Activated T-cell treated with anti-CD3 and anti-CD28 coated beads, Interleukin-2, amount 50 U/mL, for 24 hours (primary cell): ENCODE measurements at regions not wholly inside any gene's neighbourhood (a gene's known extent, or its start where the extent isn't known, plus 50 kb on each side); places are given as distances from the start of the nearest gene placed in this dataset.

Experiments
- DNase-seq: peaks from one replicate; pipeline ENCODE4 v3.0.0-alpha.2; 2020
- H3K27ac Mint-ChIP-seq: 2 replicates; pipeline ENCODE4 v1.8.0; 2020; ENCODE audit warnings: mild to moderate bottlenecking, mixed read lengths
- H3K27me3 Mint-ChIP-seq: 2 replicates; pipeline ENCODE4 v1.8.0; 2020; ENCODE audit warnings: mixed read lengths
- H3K36me3 Mint-ChIP-seq: 2 replicates; pipeline ENCODE4 v1.8.0; 2020; ENCODE audit warnings: low read depth, mixed read lengths
- H3K4me1 Mint-ChIP-seq: 2 replicates; pipeline ENCODE4 v1.8.0; 2020; ENCODE audit warnings: low read depth, mixed read lengths
- H3K4me3 Mint-ChIP-seq: 2 replicates; pipeline ENCODE4 v1.8.0; 2020; ENCODE audit warnings: mild to moderate bottlenecking, moderate library complexity, mixed read lengths
- H3K9me3 Mint-ChIP-seq: 2 replicates; pipeline ENCODE4 v1.8.0; 2020; ENCODE audit warnings: mixed read lengths

DNA sequence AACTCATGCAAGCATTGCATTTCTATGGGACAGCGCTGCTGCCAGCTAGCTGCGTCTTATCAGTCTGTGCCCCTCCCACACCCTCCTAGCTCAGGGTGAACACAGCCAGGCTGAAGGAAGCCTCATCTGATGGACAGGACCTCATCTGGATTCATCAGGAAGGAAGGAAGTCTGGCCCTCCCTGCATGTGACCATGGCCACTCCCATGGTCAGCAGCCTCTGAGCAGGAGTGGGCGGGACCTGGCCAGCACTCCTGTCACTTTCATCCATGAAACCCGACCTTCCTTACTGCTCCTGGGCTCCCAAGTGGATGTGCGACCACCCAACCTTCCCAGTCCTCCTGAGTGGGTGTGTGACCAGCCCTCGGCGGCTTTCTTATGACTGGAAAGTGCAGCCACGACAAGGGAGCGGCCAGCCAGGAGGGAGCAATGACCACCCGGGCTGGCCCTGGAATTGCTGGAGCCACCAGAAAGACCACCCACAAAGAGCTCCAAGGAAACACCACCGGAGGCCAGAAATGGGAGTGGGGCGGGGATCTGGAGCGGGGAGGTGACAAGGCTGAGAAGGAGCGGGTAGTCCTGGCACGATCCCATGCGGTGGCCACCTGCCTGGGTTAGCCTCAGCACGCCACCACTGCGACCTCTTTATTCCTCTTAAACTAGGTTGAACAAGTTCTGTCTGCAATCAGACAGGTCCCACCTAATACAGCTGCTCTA lies 241.2 kb downstream of the TTLL2 start:
- peaks cover 7% of the 10 kb centered on the region for H3K27me3 Mint-ChIP-seq
- no peak overlapping the region for H3K4me3 Mint-ChIP-seq
- no peaks in the 10 kb centered on the region for H3K36me3 Mint-ChIP-seq
- no peak for DNase-seq
- no peaks in the 10 kb centered on the region for H3K4me1 Mint-ChIP-seq
- no peaks in the 10 kb centered on the region for H3K9me3 Mint-ChIP-seq
- no peak overlapping the region for H3K27ac Mint-ChIP-seq

DNA sequence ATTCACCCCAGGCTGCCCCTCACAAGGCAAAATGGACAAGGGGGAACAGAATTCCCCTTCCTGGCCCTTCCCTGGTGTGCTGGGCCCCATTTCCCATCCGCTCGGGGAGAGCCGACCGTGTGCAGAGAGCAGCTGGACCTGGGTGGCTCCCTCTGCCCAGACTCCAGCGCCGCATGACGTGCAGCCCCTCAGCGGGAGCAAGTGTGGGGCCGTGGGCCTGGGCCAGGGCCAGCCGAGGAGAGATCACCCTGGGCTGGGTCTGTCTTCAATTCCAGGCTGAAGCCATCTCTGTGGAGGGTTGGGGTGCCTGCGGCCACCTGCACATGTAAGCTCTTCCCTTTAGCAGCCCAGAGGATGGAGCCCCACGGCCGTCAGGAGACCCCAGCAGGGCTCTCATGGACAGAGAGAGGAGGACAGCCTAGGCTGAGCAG lies 241.8 kb downstream of the TTLL2 start:
- no peak overlapping the region for H3K27ac Mint-ChIP-seq
- H3K4me3 Mint-ChIP-seq = no peak overlapping the region
- DNase-seq = no peak
- no peaks in the 10 kb centered on the region for H3K9me3 Mint-ChIP-seq
- no peaks in the 10 kb centered on the region for H3K36me3 Mint-ChIP-seq
- H3K4me1 Mint-ChIP-seq = no peaks in the 10 kb centered on the region
- peaks cover 7% of the 10 kb centered on the region for H3K27me3 Mint-ChIP-seq

DNA sequence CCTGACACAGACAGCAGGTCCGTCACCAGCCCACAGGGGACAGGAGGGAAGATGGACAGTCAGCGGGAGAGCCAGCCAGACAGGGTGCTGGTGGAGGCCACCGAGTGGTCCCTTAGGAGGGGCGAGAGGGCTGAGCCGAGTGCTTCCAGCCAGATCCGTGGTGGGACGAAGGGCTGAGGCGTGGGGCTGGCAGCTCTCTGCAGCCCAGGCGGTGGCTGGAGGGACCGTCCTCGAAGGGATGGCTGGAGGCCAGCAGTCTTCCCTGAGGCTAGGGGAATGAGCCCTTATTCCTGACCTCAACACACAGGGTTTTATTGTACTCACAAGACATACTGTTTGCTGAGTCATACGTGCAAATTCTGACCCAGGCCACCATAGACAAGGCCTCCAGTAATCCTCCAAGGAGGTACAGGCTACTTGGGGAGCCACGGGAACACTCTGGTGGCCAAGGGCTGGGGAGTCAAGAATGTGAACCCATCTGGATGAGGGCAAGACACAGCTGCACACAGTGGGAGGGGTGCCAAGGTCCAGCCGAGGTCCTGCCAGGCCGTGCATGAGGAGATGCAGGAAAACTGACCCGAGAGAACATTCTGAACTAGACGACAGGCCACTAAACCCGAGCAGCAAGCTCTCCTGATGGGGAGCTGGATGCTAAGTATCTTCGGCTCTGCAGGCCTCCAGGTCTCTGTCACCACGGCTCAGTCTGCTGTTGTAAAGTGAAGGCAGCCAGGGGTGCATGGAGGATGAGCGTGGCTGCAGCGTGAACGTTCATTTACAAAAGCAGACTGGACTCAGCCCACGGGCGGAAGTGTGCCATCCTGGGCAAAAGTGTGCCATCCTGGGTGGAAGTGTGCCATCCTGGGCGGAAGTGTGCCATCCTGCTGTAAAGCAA lies 242.5 kb downstream of the TTLL2 start:
- H3K36me3 Mint-ChIP-seq = no peaks in the 10 kb centered on the region
- H3K27ac Mint-ChIP-seq = no peak overlapping the region
- no peak for DNase-seq
- no peak overlapping the region for H3K4me3 Mint-ChIP-seq
- H3K9me3 Mint-ChIP-seq = no peaks in the 10 kb centered on the region
- H3K4me1 Mint-ChIP-seq = no peaks in the 10 kb centered on the region
- H3K27me3 Mint-ChIP-seq = peaks cover 7% of the 10 kb centered on the region

DNA sequence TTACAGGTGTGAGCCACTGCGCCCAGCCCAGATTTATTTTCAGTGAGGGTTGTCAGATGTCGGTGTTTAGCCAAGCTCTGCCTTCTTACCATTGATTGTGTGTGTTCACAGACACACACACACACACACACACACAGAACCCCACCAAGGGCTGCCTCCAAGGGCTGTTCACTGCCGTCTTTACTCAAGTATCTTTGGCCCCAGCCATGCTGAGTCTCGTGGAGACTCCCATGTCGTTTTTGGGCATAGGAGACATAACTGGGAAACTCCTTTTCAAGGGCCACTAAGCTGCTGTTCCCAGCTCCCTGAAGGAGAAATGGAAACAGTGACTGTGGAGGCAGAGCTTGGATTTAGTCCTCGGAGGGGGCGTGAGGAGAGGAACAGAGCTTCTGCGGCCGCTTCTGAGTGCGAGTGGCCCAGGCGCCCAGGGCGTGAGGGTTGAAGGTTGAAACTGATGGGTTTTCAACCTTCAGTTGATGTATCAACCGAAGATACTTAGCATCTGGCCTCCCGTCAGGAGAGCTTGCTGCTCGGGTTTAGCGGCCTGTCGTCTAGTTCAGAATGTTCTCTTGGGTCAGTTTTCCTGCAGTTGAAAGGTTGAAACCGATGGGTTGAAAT lies 243.6 kb downstream of the TTLL2 start:
- no peaks in the 10 kb centered on the region for H3K4me1 Mint-ChIP-seq
- H3K27ac Mint-ChIP-seq = no peak overlapping the region
- H3K4me3 Mint-ChIP-seq = no peak overlapping the region
- peaks cover 10% of the 10 kb centered on the region for H3K27me3 Mint-ChIP-seq
- no peak for DNase-seq
- H3K36me3 Mint-ChIP-seq = no peaks in the 10 kb centered on the region
- H3K9me3 Mint-ChIP-seq = no peaks in the 10 kb centered on the region

DNA sequence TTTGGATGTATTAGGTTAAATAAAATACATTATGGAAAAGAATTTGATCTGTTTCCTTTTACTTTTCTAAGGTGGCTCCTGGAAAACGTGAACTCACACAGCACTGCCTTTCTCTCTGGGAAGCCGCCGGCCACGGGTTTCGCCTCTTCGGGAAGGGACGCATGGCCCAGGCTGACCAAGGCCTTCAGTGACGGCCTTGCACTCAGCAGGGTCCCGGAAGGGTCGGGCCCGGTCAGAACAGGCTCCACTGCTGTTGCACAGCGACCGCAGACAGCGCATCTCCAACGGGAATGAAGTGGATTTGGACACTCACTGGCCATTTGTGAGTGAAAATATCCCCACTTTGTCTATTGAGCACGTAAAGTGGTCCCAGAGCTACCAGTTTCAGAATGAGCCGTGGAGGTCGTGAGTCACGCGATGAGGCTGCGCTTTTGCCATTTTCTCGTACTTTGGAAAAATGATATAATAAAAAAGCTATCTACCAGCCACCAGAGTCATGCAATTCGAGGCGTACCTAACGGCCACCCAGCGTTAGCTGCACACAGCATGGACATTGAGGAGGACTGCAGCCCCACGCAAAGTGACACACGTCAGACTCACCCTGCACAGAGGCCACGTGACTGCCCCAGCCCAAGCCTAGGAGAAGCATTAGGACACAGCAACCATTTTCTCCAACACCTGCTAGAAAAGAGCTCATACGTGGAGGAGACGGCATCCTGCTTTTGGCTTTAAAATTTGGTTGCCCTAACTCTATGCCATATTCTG lies 244.3 kb downstream of the TTLL2 start:
- H3K4me1 Mint-ChIP-seq = no peaks in the 10 kb centered on the region
- no peaks in the 10 kb centered on the region for H3K9me3 Mint-ChIP-seq
- no peak overlapping the region for H3K4me3 Mint-ChIP-seq
- no peaks in the 10 kb centered on the region for H3K36me3 Mint-ChIP-seq
- no peak for DNase-seq
- peaks cover 10% of the 10 kb centered on the region for H3K27me3 Mint-ChIP-seq
- no peak overlapping the region for H3K27ac Mint-ChIP-seq

DNA sequence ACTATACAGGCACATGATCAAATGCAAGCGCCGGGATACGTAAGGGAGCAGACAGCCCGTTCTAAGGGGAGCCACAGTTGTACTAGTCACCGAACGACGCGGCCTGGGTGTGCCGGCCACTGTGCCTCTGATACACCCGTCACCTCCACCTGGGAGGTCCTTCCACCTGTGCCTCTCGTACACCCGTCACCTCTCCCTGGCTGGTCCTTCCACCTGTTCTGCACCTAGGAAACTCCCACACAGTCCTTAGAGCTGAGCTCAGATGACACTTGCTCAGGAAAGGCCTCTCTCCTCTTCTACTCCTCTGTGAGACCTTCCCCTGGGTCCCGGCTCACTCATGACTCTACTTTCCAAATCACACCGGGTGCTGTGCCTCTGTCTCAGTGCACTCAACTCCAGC lies 245.0 kb downstream of the TTLL2 start:
- Mint-ChIP-seq H3K4me1 (no peaks in the 10 kb centered on the region), H3K36me3 (no peaks in the 10 kb centered on the region), H3K27ac (no peak overlapping the region), H3K4me3 (no peak overlapping the region), H3K27me3 (peaks cover 10% of the 10 kb centered on the region), H3K9me3 (no peaks in the 10 kb centered on the region)
- DNase-seq = no peak

DNA sequence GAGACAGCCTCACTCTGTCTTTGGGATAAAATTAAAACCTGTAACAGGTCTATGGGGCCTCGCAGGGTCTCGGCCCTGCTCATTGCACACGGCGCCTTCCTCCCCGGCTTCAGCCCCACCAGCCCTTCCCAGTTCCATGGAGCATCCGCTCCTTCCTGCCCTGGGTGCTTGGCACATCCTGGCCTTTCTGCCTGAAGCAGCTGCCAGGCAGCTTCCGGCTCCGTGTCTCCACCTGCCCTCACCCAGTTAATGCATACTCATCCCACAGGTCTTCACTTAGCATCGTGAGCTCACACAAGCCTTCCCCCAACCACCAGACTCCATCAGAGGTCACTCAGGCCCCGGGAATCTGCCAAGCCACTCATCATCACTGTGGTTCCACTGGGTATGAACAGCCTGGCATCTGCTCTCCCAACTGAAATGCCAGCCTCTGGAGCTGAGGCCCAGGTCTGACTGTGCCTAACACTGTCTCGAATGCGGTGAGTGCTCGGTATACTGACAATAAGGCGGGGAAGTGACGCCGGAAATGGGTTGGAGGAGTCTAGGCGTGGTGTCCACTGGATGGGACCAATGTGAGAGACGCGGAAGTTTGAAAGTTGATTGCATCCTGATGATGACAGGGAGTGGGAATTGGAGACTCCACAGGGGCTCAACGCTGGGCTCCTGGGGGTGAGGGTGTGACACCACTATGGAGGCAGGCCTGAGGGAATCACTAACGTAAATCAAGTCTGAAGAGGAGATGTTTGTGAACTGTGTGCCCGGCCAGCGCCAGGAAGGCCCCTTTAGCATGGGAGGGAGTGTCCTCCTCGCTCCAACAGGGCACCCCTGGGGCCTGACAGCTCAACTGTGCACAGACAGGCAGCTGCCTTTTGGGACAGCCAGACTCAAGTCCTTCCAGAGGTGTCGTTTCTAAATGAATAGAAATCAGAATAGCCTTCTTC lies 245.8 kb downstream of the TTLL2 start:
- H3K9me3 Mint-ChIP-seq = no peaks in the 10 kb centered on the region
- H3K36me3 Mint-ChIP-seq = no peaks in the 10 kb centered on the region
- peaks cover 10% of the 10 kb centered on the region for H3K27me3 Mint-ChIP-seq
- no peak overlapping the region for H3K4me3 Mint-ChIP-seq
- DNase-seq = no peak
- no peak overlapping the region for H3K27ac Mint-ChIP-seq
- no peaks in the 10 kb centered on the region for H3K4me1 Mint-ChIP-seq

DNA sequence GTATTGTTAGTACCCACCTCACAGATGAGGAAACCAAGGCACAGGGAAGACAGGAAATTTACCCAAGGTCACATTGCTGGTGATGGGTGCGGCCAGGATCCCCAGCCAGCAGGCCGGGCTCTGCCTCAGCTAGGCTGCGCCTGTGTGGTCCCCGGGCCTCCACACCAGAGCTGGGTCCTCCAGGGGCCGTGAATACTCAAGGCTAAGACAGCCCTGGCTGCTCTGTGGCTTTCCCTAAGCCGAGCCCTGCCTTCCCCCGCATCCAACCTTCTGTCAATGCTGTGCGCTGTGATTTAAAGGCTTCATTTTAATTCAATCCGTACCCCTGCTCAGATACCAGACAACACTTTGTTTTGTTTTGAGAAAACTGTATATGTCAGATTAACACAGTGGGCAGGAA lies 246.7 kb downstream of the TTLL2 start:
- Mint-ChIP-seq H3K36me3 (no peaks in the 10 kb centered on the region), H3K9me3 (no peaks in the 10 kb centered on the region), H3K4me1 (no peaks in the 10 kb centered on the region), H3K27me3 (peaks cover 11% of the 10 kb centered on the region), H3K27ac (no peak overlapping the region), H3K4me3 (no peak overlapping the region)
- DNase-seq = no peak

DNA sequence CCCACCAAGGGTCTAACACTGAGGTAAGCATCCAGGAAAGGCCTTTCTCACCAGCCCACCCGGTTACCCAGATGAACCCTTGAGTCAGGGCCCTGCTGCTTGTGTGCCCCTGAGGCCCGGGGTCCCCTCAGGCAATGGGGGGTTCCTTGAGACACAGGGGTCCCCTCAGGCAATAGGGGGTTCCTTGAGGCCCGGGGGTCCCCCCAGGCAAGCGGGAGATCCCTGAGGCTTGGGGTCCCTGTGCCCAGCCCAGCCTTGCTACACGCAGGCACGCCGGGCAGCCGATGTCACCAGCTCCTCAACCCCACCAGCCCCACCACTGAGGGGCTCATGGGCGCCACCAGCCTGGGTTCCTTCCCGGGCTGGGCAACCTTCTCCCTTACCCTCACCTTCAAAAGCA lies 247.2 kb downstream of the TTLL2 start:
- Mint-ChIP-seq H3K9me3 (no peaks in the 10 kb centered on the region), H3K27ac (no peak overlapping the region), H3K36me3 (no peaks in the 10 kb centered on the region), H3K4me1 (no peaks in the 10 kb centered on the region), H3K4me3 (no peak overlapping the region), H3K27me3 (peaks cover 12% of the 10 kb centered on the region)
- no peak for DNase-seq

DNA sequence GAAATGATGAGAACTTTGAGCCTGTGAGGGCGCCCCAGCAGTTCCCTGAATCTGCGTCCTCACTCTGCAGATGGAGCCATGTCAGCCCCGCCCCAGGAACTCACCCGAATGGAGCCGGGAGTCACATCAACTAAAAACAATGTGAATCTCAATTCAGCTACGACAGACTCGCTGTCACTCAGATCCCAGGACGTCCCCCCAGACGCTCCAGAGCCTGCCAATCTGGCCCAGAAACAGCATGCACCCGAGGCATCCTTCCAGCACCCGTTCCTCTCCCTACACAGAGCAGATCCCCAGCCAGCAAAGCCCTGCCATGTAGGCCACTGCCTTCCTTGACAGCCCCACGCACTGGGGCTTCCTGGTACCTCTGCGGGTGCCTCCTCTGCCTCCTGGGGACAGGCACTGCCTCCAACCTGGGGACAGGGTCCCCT lies 248.0 kb downstream of the TTLL2 start:
- no peaks in the 10 kb centered on the region for H3K36me3 Mint-ChIP-seq
- H3K4me1 Mint-ChIP-seq = no peaks in the 10 kb centered on the region
- no peaks in the 10 kb centered on the region for H3K9me3 Mint-ChIP-seq
- DNase-seq = no peak
- peaks cover 6% of the 10 kb centered on the region for H3K27me3 Mint-ChIP-seq
- no peak overlapping the region for H3K4me3 Mint-ChIP-seq
- no peak overlapping the region for H3K27ac Mint-ChIP-seq

DNA sequence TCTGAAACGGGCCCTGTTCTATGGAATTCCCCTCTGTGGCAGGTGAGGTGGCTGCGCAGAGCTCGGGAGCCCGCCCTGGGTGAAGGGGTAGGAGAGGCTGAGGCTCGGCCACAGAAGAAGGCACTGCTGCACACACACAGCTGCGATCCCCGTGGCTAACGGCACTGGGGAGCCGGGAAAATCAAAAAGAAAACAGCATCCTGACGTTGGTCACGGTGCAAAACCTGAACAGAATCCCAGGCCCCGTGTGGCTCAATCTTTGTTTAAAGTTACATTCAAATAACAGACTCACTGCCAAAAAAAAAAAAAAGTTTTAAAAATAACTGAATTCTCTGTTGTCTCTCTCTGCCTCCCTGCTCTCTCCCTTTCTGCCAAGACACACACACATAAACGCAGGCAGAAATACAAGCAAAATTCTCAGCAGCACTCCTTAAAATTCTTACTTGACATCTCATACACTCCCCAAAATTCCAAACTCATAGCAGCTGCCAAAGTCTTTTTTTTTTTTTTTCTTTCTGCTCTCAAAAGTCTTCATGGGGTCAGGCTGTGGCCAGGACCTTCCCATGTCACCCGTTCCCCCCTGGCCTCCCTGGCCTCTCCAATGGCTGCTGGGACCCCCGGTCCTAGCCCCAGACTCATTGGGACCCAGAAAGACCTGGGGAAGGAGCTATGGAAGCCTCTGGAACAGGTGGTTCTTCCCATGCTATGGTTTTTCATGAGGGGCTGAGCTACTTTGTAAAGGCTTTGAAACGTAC lies 248.8 kb downstream of the TTLL2 start:
- Mint-ChIP-seq H3K4me3 (no peak overlapping the region), H3K9me3 (no peaks in the 10 kb centered on the region), H3K36me3 (no peaks in the 10 kb centered on the region), H3K27me3 (peaks cover 8% of the 10 kb centered on the region), H3K27ac (no peak overlapping the region), H3K4me1 (no peaks in the 10 kb centered on the region)
- no peak for DNase-seq

DNA sequence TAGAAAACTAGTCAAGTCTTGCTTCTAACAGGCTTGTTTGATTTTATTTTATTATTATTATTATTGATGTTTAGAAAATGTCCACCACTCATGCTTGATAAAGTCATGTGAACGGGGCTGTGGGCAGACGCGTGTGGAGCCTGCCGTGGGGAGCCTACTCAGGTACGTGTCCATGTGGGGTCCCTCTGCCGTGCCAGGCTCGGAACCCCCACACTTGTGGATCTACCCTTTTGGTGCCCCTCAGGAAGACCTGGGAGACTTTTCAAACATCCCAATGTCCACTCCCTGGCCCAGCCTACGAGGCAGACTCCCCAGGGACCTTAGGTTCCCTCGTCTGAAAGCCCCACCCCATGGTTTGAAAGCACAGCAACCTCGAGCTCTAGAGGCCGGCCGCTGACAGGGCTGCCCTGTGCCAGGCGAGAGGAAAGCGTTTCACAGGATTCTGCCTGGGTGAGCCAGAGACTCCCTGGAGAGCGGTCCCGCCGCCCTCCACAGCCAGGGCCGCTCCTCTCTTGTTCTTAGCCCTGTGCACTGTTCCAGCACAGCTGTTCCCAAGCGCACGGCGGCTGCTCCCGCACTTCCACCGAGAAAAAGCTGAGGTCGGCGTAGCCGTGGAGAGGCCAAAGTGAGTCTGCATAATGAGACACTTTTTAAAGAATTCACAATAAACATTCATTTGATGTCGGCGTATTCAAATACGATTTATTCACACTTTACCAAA lies 249.7 kb downstream of the TTLL2 start:
- Mint-ChIP-seq H3K9me3 (no peaks in the 10 kb centered on the region), H3K4me3 (no peak overlapping the region), H3K27ac (no peak overlapping the region), H3K27me3 (peaks cover 15% of the 10 kb centered on the region), H3K4me1 (no peaks in the 10 kb centered on the region), H3K36me3 (no peaks in the 10 kb centered on the region)
- no peak for DNase-seq
